Right lobe of liver (tissue), 4 donors: ENCODE measurements at regions not wholly inside any gene's neighbourhood (a gene's known extent, or its start where the extent isn't known, plus 50 kb on each side); places are given as distances from the start of the nearest gene placed in this dataset.

ENCODE experiments used
- POLR2A ChIP-seq: fragments of 450-650 bp; IDR thresholded peaks from one replicate; pipeline ENCODE4 v1.6.1; 2017; ENCODE audit warnings: antibody characterized with exemption, mild to moderate bottlenecking
- TF ChIP-seq, protein P1 (sequence below), 4 donors: fragments of 200-600 bp in 3 of 4; fragments of 450-650 bp in 1 of 4; IDR thresholded peaks; one replicate each; pipeline versions ENCODE4 v1.5.1 to v1.8.0; 2016 to 2022; ENCODE audit warnings: antibody characterized with exemption in 4 of 4, mild to moderate bottlenecking in 2 of 4
- donor health status: DM: no; HTN: no; CAD: no.
- donor health status: DM: no; HTN: no; CAD: no.
- donor health status: DM: no; HTN: yes; CAD: no.

- TF ChIP-seq, protein P1, sequence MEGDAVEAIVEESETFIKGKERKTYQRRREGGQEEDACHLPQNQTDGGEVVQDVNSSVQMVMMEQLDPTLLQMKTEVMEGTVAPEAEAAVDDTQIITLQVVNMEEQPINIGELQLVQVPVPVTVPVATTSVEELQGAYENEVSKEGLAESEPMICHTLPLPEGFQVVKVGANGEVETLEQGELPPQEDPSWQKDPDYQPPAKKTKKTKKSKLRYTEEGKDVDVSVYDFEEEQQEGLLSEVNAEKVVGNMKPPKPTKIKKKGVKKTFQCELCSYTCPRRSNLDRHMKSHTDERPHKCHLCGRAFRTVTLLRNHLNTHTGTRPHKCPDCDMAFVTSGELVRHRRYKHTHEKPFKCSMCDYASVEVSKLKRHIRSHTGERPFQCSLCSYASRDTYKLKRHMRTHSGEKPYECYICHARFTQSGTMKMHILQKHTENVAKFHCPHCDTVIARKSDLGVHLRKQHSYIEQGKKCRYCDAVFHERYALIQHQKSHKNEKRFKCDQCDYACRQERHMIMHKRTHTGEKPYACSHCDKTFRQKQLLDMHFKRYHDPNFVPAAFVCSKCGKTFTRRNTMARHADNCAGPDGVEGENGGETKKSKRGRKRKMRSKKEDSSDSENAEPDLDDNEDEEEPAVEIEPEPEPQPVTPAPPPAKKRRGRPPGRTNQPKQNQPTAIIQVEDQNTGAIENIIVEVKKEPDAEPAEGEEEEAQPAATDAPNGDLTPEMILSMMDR (IDR thresholded peaks at IDR 0.05), result no peak
- TF ChIP-seq POLR2A, result no peak
Measured at GRCh38 chr4:165810726-165811125, 62.3 kb upstream of the TLL1 start.
